Stimulated activated CD8-positive, alpha-beta memory T cell treated with anti-CD3 and anti-CD28 coated beads, Interleukin-2, amount 100 ng/mL, for 1 hour (primary cell): ENCODE measurements at regions not wholly inside any gene's neighbourhood (a gene's known extent, or its start where the extent isn't known, plus 50 kb on each side); places are given as distances from the start of the nearest gene placed in this dataset.
"Not testable (repeated sequence)": the region's sequence is repeated elsewhere in the genome, so short reads cannot be mapped to it uniquely, and the experiment has no call there.

Experiments
- DNase-seq, 2 donors: peaks; one replicate each; pipeline ENCODE4 v3.0.0-alpha.2; 2020; ENCODE audit warnings: low read depth in 2 of 2

GRCh38 chr3:110933821-110934426 is 137.7 kb upstream of the NECTIN3 start:
- DNase-seq = no peak

- no peak for DNase-seq
Measured at GRCh38 chr3:110938629-110939028, 133.0 kb upstream of the NECTIN3 start.

GRCh38 chr3:110940055-110940454 is 131.6 kb upstream of the NECTIN3 start:
- DNase-seq = no peak

GRCh38 chr3:110944782-110945181 is 126.8 kb upstream of the NECTIN3 start:
- DNase-seq = no peak

GRCh38 chr3:110946810-110947209 is 124.8 kb upstream of the NECTIN3 start:
- DNase-seq = no peak

GRCh38 chr3:110949194-110949593 is 122.4 kb upstream of the NECTIN3 start:
- DNase-seq = not testable (repeated sequence)

- no peak for DNase-seq
Measured at GRCh38 chr3:110955301-110955880, 116.2 kb upstream of the NECTIN3 start.

- DNase-seq = no peak
Measured at GRCh38 chr3:110956081-110956480, 115.5 kb upstream of the NECTIN3 start.

- no peak for DNase-seq
Measured at GRCh38 chr3:110957247-110958025, 114.2 kb upstream of the NECTIN3 start.

- no peak for DNase-seq
Measured at GRCh38 chr3:110958313-110959147, 113.1 kb upstream of the NECTIN3 start.

GRCh38 chr3:110965976-110966375 is 105.6 kb upstream of the NECTIN3 start:
- DNase-seq = no peak

GRCh38 chr3:110966966-110967663 is 104.5 kb upstream of the NECTIN3 start:
- no peak for DNase-seq

- no peak for DNase-seq
Measured at GRCh38 chr3:110968076-110968475, 103.5 kb upstream of the NECTIN3 start.

- no peak for DNase-seq
Measured at GRCh38 chr3:110969229-110970211, 102.1 kb upstream of the NECTIN3 start.

GRCh38 chr3:110971010-110971601 is 100.5 kb upstream of the NECTIN3 start:
- DNase-seq = no peak

GRCh38 chr3:110973263-110973895 is 98.2 kb upstream of the NECTIN3 start:
- no peak for DNase-seq

GRCh38 chr3:110974902-110975301 is 96.7 kb upstream of the NECTIN3 start:
- no peak for DNase-seq

- no peak for DNase-seq
Measured at GRCh38 chr3:110984456-110985250, 87.0 kb upstream of the NECTIN3 start.

- DNase-seq = no peak
Measured at GRCh38 chr3:110989446-110989845, 82.2 kb upstream of the NECTIN3 start.
